ENCODE measurements at regions not wholly inside any gene's neighbourhood (a gene's known extent, or its start where the extent isn't known, plus 50 kb on each side); places are given as distances from the start of the nearest gene placed in this dataset.

GRCh38 chrX:57848857-57849256 lies 61.4 kb downstream of the ZXDA start:
- TF ChIP-seq EZH2phosphoT487 (IDR thresholded peaks at IDR 0.05; ENCODE audit: insufficient read depth, low read depth) (no peak), EZH2 (IDR thresholded peaks at IDR 0.05; ENCODE audit: insufficient read depth, poor library complexity, severe bottlenecking) (no peak)
